ENCODE measurements at regions not wholly inside any gene's neighbourhood (a gene's known extent, or its start where the extent isn't known, plus 50 kb on each side); places are given as distances from the start of the nearest gene placed in this dataset.
A peak's percentile ranks its signal among the peaks of the same experiment; 100 is the strongest.

DNA sequence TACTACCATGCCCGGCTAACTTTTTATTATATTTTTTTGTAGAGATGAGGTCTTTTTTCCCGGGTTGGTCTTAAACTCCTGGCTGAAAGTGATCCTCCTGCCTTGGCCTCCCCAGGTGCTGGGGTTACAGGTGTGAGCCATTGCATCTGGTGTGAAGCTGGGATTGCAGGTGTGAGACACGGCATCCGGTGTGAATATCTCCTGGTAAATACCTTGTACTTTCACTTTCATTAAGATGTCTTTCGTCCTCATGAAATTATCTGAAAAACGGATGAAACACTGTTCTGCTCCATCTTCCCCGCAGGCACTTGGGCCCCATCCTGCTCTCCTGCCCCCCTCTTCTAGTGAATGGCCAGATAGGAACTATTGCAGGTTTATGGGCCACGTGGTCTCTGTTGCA is 60.1 kb upstream of the CCZ1B start:
- TF ChIP-seq GATA2 (IDR thresholded peaks at IDR 0.05; ENCODE audit: low read depth, low read length): no peak
- TF ChIP-seq GATA3 (IDR thresholded peaks at IDR 0.05; ENCODE audit: low read depth, low read length): no peak

DNA sequence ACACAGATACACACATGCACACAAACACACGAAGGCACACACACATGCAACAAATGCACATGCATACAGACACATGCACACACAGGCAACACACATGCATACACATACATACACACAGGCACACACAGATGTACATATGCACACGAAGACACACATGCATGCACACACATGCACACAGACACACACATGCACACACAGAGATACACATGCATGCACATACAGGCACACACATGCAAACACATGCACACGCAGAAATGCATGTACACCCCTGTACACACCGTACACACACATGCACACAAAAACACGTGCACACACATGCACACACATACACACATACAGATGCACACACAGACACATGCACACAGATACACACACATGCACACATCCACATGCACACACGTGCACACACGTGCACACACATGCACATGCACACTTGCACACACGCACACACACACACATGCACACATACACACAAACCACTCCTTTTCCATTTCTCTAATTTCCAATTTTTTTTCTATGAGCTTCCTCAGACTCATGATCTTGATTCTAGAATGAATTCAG is 63.3 kb upstream of the CCZ1B start:
- no peak for TF ChIP-seq GATA3 (IDR thresholded peaks at IDR 0.05; ENCODE audit: low read depth, low read length)
- TF ChIP-seq GATA2 (IDR thresholded peaks at IDR 0.05; ENCODE audit: low read depth, low read length): no peak

DNA sequence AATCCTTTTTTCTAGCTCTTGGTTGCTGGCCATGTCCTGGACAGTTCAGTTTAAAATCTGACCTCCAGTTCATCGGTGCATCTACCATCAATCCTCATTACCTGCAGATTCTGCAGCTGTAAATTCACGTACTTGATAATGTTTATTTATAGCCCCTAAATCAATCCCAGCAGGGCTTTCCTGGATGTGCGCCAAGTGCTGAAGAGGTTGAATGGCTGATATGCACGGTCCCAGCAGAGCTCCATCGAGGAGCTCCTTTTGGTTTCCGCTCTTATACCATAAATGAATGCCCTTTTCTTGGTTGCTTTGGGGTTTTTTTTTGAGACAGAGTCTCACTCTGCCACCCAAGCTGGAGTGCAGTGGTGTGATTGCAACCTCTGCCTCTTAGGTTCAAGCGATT is 91.2 kb upstream of the CCZ1B start:
- 0 out of 2 replicates have a peak, but pooled peaks have one; percentile 17 for TF ChIP-seq GATA2 (IDR thresholded peaks at IDR 0.05; ENCODE audit: low read depth, low read length)
- TF ChIP-seq GATA3 (IDR thresholded peaks at IDR 0.05; ENCODE audit: low read depth, low read length): no peak

DNA sequence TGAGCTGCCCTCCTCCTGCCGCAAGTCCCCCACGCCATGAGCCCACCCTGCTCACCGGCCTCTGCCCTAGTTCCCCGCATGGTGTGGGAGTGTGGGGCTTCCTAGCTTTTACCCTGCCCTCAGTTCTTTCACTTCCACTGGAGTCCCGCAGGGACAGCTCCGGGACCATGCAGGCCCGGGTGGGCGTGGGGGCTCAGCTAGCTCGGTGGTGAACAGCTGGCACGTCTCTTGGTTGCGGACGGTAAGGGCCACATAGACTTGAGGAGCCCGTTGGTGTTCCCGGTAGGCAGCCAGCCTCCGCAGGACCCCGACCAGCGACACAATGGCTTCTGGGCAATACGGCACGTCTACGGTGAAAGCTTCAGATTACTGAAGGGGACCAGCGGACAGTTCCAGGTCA is 108.9 kb upstream of the CCZ1B start:
- TF ChIP-seq GATA3 (IDR thresholded peaks at IDR 0.05; ENCODE audit: low read depth, low read length) (no peak), GATA2 (IDR thresholded peaks at IDR 0.05; ENCODE audit: low read depth, low read length) (no peak)

DNA sequence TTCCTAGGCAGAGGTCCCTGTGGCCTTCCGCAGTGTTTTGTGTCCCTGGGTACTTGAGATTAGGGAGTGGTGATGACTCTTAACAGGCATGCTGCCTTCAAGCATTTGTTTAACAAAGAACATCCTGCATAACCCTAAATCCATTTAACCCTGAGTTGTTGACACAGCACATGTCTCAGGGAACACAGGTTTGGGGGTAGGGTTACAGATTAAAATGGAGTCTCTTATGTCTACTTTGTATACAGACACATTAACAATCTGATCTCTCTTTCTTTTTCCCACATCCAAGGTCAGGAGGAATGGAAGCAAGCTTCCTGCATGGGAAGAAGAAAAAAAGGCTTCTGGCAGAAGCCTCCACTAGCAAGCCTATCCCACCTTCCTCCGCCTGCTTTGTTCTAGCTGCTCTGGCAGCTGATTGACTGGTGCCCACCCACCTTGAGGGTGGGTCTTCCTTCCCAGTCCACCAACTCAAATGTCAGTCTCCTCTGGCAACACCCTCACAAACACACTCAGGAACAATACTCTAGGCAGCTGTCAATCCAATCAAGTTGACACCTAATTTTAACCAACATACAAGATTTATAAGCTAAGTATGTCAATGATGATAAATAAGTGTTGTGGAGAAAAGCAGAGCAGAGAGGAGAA is 176.5 kb upstream of the CCZ1B start:
- no peak for TF ChIP-seq GATA3 (IDR thresholded peaks at IDR 0.05; ENCODE audit: low read depth, low read length)
- TF ChIP-seq GATA2 (IDR thresholded peaks at IDR 0.05; ENCODE audit: low read depth, low read length): no peak

DNA sequence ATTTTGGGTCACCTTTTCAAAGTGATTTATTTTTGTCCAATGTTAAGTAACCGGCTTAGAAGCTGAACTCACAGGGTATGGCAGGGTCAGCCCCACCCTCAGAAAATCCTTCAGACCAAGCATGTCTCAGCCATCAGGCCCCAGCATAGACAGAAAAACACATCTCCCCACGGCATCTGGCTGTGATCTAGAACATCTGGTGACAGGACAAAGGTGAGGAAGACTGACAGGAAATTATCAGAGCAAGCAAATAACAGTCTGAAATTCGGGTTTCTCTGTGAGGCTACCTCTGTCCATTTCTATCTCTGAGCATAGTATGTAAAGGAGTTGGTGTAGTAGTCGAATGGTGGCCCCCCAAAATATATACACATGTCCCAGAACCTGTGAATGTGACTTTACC is 177.0 kb upstream of the C1GALT1 start:
- TF ChIP-seq GATA3 (IDR thresholded peaks at IDR 0.05; ENCODE audit: low read depth, low read length): no peak
- TF ChIP-seq GATA2 (IDR thresholded peaks at IDR 0.05; ENCODE audit: low read depth, low read length): no peak

DNA sequence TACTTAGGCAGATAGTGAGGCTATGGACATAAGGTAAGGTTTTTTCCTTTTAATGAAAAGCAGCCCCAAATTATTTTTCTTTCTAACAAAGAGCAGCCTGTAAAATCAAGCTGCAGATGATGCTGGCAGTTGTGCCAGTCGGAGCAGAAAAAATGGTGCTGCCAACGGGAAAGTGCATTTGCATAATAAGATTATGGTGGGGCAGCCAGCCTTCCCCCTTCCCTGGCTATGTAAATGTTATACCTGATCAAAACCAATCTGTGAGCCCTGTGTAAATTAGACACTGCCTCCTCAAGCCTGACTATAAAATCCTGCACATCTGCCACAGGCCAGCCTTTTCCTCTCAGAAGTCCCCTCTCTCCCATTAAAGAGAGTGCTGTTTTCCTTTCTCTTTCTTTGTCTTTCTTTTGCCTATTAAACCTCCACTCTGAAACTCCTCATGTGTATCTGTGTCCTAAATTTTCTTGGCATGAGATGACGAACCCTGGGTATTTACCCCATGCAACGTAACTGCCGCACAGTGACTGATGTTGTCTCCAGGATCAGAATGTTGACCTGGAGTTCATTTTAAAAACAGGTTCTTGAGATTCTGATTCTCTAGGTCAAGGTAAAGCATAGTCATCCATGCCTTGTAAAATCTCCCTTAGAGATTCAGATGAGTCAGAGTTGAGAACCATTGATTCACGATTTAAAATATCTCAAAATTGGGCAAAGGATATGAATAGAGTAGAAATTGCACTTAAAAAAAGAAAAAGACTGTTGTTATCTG is 167.3 kb upstream of the C1GALT1 start:
- TF ChIP-seq GATA3 (IDR thresholded peaks at IDR 0.05; ENCODE audit: low read depth, low read length): no peak
- no peak for TF ChIP-seq GATA2 (IDR thresholded peaks at IDR 0.05; ENCODE audit: low read depth, low read length)

DNA sequence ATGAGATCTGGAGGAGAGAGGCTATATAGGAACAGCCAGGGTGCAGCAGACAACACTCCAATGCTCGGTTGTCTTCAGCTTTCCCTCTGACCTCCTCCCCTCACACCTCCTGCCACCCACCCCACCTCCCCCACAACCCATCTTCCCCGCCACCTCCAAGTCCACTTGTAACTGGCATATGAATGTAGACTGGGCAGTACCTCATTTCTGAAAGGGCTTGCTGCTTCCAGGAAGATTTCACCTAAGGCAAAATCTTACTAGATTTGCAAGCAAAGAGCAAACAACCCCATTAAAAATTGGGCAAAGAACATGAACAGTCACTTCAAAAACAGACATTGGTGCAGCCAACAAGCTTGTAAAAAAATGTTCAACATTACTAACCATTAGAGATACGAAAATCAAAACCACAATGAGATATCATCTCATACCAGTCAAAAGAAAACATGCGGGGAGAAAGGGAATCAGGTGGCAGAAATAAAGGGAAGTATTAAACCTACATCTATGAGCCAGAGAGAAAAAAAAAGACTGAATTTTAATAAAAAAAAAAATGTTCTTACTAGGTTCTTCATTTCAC is 164.6 kb upstream of the C1GALT1 start:
- TF ChIP-seq GATA3 (IDR thresholded peaks at IDR 0.05; ENCODE audit: low read depth, low read length): no peak
- no peak for TF ChIP-seq GATA2 (IDR thresholded peaks at IDR 0.05; ENCODE audit: low read depth, low read length)

DNA sequence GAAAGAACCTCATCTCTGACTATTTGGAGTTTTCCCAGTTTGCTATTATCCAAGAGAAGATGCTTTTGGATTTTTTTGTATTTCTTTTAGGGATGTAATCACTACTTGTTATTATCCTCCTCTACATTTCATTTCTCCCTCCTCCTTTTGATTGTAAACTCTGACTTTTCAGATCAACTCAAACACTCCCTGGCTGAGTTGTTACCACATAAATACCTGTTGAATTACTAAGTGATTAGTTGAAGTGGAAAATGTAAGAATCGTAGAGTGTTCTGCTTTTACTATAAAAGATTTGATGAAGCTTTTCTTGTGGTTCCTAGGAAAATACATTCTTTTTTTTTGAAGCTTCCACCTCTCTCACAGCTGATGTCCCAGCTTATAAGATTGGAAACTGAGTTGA is 164.1 kb upstream of the C1GALT1 start:
- TF ChIP-seq GATA2 (IDR thresholded peaks at IDR 0.05; ENCODE audit: low read depth, low read length) (no peak), GATA3 (IDR thresholded peaks at IDR 0.05; ENCODE audit: low read depth, low read length) (no peak)

DNA sequence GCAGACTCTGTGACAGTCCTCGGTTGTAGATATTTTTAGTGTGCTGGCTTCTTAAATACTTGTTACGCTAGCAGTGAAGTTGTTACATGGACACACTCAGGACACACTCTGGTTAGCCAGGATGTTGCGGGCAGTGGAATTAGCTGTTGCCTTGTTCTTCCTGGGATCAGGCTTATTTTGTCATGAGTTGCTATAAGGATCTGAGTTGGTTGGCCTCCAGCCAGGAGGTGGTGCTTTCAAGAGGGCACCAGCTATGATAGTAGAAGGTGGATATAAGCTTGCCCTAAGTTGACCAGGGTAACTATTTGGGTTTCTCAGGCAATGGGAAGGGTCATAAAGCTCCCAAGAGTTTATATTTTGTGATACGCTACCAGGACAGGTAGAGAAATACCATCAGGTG is 150.1 kb upstream of the C1GALT1 start:
- no peak for TF ChIP-seq GATA3 (IDR thresholded peaks at IDR 0.05; ENCODE audit: low read depth, low read length)
- no peak for TF ChIP-seq GATA2 (IDR thresholded peaks at IDR 0.05; ENCODE audit: low read depth, low read length)

DNA sequence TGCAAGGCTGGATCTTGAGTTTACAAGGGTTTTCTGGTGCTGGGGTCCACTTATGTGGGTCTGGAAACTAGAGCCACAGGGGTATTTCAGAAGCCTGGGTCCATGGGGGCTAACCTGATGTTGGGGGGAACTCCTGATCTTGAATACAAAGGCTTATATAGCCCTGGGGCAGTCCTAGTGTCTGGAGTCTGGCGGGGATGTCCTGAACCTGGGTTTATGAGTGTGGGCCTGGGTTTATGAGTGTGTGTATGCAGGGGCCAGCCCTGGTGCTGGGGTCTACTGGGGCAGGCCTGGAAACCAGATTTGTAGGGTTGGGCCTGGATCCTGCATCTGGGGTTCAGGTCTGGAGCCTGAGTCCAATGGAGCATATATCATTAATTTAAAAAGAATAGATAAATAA is 146.5 kb upstream of the C1GALT1 start:
- TF ChIP-seq GATA2 (IDR thresholded peaks at IDR 0.05; ENCODE audit: low read depth, low read length) (no peak), GATA3 (IDR thresholded peaks at IDR 0.05; ENCODE audit: low read depth, low read length) (no peak)

DNA sequence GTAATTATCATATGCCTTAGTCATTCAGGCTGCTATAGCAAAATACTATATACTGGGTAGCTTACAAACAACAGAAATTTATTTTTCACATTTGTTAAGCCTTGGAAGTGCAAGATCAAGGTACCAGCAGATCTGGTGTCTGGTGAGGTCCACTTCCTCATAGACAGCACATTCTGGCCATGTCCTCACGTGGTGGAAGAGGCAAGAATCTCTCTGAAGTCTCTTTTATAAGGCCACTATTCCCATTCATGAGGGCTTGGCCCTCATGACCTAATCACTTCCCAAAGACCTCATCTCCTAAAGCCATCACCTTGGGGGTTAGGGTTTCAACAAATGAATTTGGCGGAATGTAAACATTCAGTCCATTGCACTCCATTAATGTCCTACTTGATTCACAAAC is 137.5 kb upstream of the C1GALT1 start:
- TF ChIP-seq GATA2 (IDR thresholded peaks at IDR 0.05; ENCODE audit: low read depth, low read length) (no peak), GATA3 (IDR thresholded peaks at IDR 0.05; ENCODE audit: low read depth, low read length) (no peak)

DNA sequence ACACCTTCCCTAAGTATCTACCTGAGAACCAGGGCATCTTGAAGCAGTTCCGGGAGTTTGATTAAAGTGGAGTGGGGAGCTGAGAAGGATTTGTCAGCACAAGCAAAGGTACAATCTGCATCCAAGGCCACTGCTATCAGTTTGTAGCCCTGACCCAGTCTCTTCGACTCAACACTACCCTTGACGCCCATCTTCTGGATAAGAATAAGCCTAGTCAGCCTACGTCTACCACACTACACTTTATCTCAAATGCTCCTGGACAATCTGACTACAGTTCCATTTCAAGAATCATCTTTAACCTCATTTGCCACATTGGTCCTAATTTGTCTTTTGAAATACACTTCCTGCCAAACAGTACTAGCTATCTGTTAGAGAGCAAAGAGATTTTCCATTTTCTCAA is 134.1 kb upstream of the C1GALT1 start:
- no peak for TF ChIP-seq GATA3 (IDR thresholded peaks at IDR 0.05; ENCODE audit: low read depth, low read length)
- no peak for TF ChIP-seq GATA2 (IDR thresholded peaks at IDR 0.05; ENCODE audit: low read depth, low read length)

DNA sequence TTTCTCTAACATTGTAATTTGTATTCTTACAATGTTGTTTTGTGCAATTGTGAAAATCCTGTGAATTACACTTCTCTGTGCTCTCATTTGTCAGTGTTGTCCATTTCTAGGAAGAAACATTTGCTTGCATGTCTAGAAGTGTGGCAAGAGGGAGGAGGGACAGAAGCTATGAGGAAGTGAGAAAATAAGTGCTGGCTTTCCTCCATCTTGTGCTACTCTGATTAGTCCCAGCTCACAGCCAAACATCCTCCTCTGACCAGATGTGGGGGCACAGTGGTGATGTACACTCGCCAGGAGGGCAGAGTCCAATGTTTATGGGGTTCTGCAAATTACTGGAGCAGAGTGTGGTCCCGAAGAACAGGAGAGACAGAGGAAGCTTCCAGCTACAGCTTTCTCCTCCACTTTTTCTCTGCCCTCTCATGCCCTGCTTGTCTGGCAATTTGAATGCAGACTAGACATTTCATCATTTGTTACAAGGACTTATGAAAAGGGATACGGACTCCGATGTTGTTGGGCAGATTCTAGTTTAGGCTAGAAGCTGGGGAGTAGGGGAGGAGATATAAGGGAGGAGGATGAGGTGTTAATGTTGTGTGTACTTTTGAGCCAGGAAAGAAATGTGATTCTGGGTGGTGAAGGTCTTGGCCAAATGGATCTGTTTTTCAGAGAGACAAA is 131.0 kb upstream of the C1GALT1 start:
- TF ChIP-seq GATA2 (IDR thresholded peaks at IDR 0.05; ENCODE audit: low read depth, low read length) (no peak), GATA3 (IDR thresholded peaks at IDR 0.05; ENCODE audit: low read depth, low read length) (no peak)

Data from SH-SY5Y (cell line).